ENCODE measurements at regions not wholly inside any gene's neighbourhood (a gene's known extent, or its start where the extent isn't known, plus 50 kb on each side); places are given as distances from the start of the nearest gene placed in this dataset.

- no peak for DNase-seq (ENCODE audit: insufficient read length, low spot score, missing footprints)
- Histone ChIP-seq H3K27ac (ENCODE audit: low read depth, low read length) (no peak overlapping the region), H3K36me3 (ENCODE audit: insufficient read depth, low read length) (no peaks in the 10 kb centered on the region), H3K4me1 (ENCODE audit: insufficient read depth, low read length) (no peaks in the 10 kb centered on the region), H3K79me2 (ENCODE audit: insufficient read depth, low read length) (no peaks in the 10 kb centered on the region), H3K4me3 (ENCODE audit: insufficient read depth, low read length) (no peak overlapping the region), H2AFZ (ENCODE audit: low read length) (no peak overlapping the region), H3K27me3 (ENCODE audit: insufficient read depth, low read length) (no peaks in the 10 kb centered on the region), H3K9me3 (ENCODE audit: low read depth, low read length) (no peaks in the 10 kb centered on the region), H4K20me1 (ENCODE audit: insufficient read depth, low read length) (no peaks in the 10 kb centered on the region), H3K4me2 (ENCODE audit: insufficient read depth, low read length) (no peak overlapping the region)
- TF ChIP-seq CTCF (IDR thresholded peaks at IDR 0.05; ENCODE audit: extremely low read depth, low read depth, low read length): no peak
These were observed 128.1 kb downstream of the GADD45G start for GRCh38 chr9:89732939-89733324.

DNA sequence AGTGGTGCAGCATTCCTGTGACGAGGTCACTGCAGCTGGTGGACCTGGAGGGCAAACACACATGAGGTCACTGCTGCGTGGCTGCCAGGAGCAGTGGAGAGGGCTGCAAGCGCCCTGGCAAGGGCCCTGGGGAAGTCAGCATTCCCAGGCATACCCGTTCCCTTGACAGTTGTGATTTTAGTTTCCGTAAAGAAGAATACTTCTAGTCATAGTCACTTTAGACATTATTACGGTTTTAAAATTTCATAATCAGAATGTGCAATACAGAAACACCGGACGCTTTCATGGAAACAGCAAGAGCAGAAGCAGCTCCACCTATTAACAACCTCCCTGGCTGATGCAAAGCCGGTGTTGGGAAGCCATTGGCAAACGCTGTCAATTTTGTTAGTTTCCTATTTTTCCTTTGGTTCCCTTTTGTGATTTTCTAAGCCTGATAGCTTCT lies 129.8 kb downstream of the GADD45G start:
- TF ChIP-seq CTCF (IDR thresholded peaks at IDR 0.05; ENCODE audit: extremely low read depth, low read depth, low read length): no peak
- no peaks in the 10 kb centered on the region for H3K4me1 ChIP-seq (ENCODE audit: insufficient read depth, low read length)
- no peak overlapping the region for H2AFZ ChIP-seq (ENCODE audit: low read length)
- no peaks in the 10 kb centered on the region for H3K9me3 ChIP-seq (ENCODE audit: low read depth, low read length)
- H3K27ac ChIP-seq (ENCODE audit: low read depth, low read length): no peak overlapping the region
- no peaks in the 10 kb centered on the region for H3K27me3 ChIP-seq (ENCODE audit: insufficient read depth, low read length)
- no peak for DNase-seq (ENCODE audit: insufficient read length, low spot score, missing footprints)
- no peaks in the 10 kb centered on the region for H3K36me3 ChIP-seq (ENCODE audit: insufficient read depth, low read length)
- H4K20me1 ChIP-seq (ENCODE audit: insufficient read depth, low read length): no peaks in the 10 kb centered on the region
- H3K79me2 ChIP-seq (ENCODE audit: insufficient read depth, low read length): no peaks in the 10 kb centered on the region
- H3K4me3 ChIP-seq (ENCODE audit: insufficient read depth, low read length): no peak overlapping the region
- no peak overlapping the region for H3K4me2 ChIP-seq (ENCODE audit: insufficient read depth, low read length)

DNA sequence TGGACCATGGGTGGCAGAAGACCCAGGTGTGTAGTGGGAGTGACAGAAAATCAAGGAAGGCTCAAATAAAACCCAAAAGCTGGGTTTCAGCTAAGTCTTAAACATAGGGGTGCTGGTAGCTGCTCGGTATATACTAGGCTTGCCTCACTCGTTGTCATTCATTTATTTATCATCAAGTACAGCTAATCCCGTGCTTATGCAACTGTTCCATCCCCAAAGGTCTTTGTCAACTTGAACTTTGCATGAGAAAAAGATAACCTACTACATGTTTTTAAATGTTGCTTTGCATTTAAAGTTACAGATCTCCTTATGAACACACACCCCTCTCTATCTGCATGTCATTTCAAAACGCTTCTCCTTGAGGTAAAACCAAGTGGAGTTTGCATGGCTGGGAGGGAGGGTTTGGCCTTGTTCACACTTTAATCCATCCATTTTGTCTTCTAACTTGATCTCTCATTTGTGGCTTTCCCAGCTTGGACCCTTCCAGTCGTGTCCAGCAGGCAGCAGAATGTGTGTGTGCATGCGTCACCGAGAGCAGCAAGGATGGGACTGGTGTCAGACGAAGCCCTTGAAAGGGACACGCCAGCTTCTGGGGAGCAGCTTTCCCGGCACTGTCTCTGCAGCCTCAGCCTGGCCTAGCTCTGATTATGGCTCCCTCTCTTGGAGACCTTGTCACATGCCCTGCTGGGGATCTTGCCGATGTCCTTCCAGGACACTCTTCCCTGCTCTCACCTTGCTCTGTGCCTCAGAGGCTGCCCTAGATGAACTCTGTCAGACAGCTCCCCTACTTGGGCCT lies 133.5 kb downstream of the GADD45G start:
- H3K79me2 ChIP-seq (ENCODE audit: insufficient read depth, low read length): no peaks in the 10 kb centered on the region
- no peaks in the 10 kb centered on the region for H4K20me1 ChIP-seq (ENCODE audit: insufficient read depth, low read length)
- H3K27ac ChIP-seq (ENCODE audit: low read depth, low read length): no peak overlapping the region
- H3K4me1 ChIP-seq (ENCODE audit: insufficient read depth, low read length): no peaks in the 10 kb centered on the region
- H2AFZ ChIP-seq (ENCODE audit: low read length): no peak overlapping the region
- H3K36me3 ChIP-seq (ENCODE audit: insufficient read depth, low read length): no peaks in the 10 kb centered on the region
- no peak for DNase-seq (ENCODE audit: insufficient read length, low spot score, missing footprints)
- no peak overlapping the region for H3K4me2 ChIP-seq (ENCODE audit: insufficient read depth, low read length)
- no peaks in the 10 kb centered on the region for H3K9me3 ChIP-seq (ENCODE audit: low read depth, low read length)
- H3K4me3 ChIP-seq (ENCODE audit: insufficient read depth, low read length): no peak overlapping the region
- TF ChIP-seq CTCF (IDR thresholded peaks at IDR 0.05; ENCODE audit: extremely low read depth, low read depth, low read length): no peak
- H3K27me3 ChIP-seq (ENCODE audit: insufficient read depth, low read length): no peaks in the 10 kb centered on the region

DNA sequence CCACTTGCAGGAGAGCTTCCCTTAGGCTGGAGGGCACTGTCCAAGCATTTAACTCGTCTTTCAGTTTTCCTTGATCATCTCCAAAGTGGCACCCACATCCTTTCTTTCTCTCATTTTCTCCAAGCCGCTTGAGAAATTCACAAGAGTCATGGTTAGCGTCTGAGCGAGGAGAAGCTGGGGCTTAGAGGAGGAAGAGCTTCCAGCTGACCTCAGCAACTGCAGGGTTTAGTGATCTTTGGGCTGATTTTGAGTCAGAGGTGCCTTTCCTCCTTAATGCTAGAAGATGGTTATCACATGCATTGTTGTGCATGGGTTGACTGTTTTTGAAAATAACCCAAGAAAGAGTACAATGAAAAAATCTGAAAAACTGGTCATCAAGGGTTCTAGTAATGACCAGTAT lies 134.7 kb downstream of the GADD45G start:
- H3K4me3 ChIP-seq (ENCODE audit: insufficient read depth, low read length): no peak overlapping the region
- no peaks in the 10 kb centered on the region for H3K27me3 ChIP-seq (ENCODE audit: insufficient read depth, low read length)
- TF ChIP-seq CTCF (IDR thresholded peaks at IDR 0.05; ENCODE audit: extremely low read depth, low read depth, low read length): no peak
- no peak overlapping the region for H2AFZ ChIP-seq (ENCODE audit: low read length)
- no peaks in the 10 kb centered on the region for H3K79me2 ChIP-seq (ENCODE audit: insufficient read depth, low read length)
- H3K9me3 ChIP-seq (ENCODE audit: low read depth, low read length): no peaks in the 10 kb centered on the region
- no peaks in the 10 kb centered on the region for H4K20me1 ChIP-seq (ENCODE audit: insufficient read depth, low read length)
- H3K4me1 ChIP-seq (ENCODE audit: insufficient read depth, low read length): no peaks in the 10 kb centered on the region
- no peak overlapping the region for H3K27ac ChIP-seq (ENCODE audit: low read depth, low read length)
- no peaks in the 10 kb centered on the region for H3K36me3 ChIP-seq (ENCODE audit: insufficient read depth, low read length)
- DNase-seq (ENCODE audit: insufficient read length, low spot score, missing footprints): no peak
- H3K4me2 ChIP-seq (ENCODE audit: insufficient read depth, low read length): no peak overlapping the region
